Naive thymus-derived CD8-positive, alpha-beta T cell (primary cell): ENCODE measurements at regions not wholly inside any gene's neighbourhood (a gene's known extent, or its start where the extent isn't known, plus 50 kb on each side); places are given as distances from the start of the nearest gene placed in this dataset.
A peak's percentile ranks its signal among the peaks of the same experiment; 100 is the strongest.

Experiments
- ATAC-seq, 2 donors: fragments of 150-1000 bp; cut with Tn5 transposase in 1 of 2; sonication (Bioruptor Pico), chemical (Tn5 transposase) in 1 of 2; 1 replicate in 1 of 2; 2 replicates in 1 of 2; pipeline ENCODE4 v1.10.0; 2021; ENCODE audit warnings: mild to moderate bottlenecking in 2 of 2, moderate library complexity in 2 of 2
- POLR2A ChIA-PET: fragments of 350-600 bp; sonication (Branson Sonifier 250); formaldehyde crosslinking; loops from one replicate; lab custom pipeline; 2021; ENCODE audit warnings: antibody characterized with exemption; lab: Charles Lee
- DNase-seq, 10 donors: peaks; one replicate each; pipeline versions ENCODE4 v3.0.0 to v3.0.0-alpha.2; 2020 to 2022
- H3K27ac Mint-ChIP-seq, 10 donors: one replicate each; pipeline ENCODE4 v1.8.0; 2020 to 2022; ENCODE audit warnings: mild to moderate bottlenecking in 10 of 10, mixed read lengths in 10 of 10, moderate library complexity in 4 of 10, inconsistent platforms in 1 of 10
- H3K27me3 Mint-ChIP-seq, 5 donors: one replicate each; pipeline ENCODE4 v1.8.0; 2021 to 2022; ENCODE audit warnings: mixed read lengths in 5 of 5
- H3K36me3 Mint-ChIP-seq, 3 donors: one replicate each; pipeline ENCODE4 v1.8.0; 2020 to 2022; ENCODE audit warnings: mixed read lengths in 3 of 3, mild to moderate bottlenecking in 2 of 3, inconsistent platforms in 1 of 3
- H3K4me1 Mint-ChIP-seq, 4 donors: one replicate each; pipeline ENCODE4 v1.8.0; 2021 to 2022; ENCODE audit warnings: mixed read lengths in 4 of 4
- H3K4me3 Mint-ChIP-seq, 10 donors: one replicate each; pipeline ENCODE4 v1.8.0; 2020 to 2022; ENCODE audit warnings: mild to moderate bottlenecking in 10 of 10, mixed read lengths in 10 of 10, moderate library complexity in 6 of 10, inconsistent platforms in 1 of 10
- H3K9me3 Mint-ChIP-seq, 9 donors: one replicate each; pipeline ENCODE4 v1.8.0; 2020 to 2022; ENCODE audit warnings: mixed read lengths in 9 of 9, mild to moderate bottlenecking in 3 of 9, inconsistent platforms in 1 of 9, moderate library complexity in 1 of 9

- DNase-seq = no peak
- Mint-ChIP-seq H3K27ac (no peak overlapping the region), H3K9me3 (peaks cover 0 to 2% (median 0%) of the 10 kb centered on the region in 9 donors), H3K36me3 (no peaks in the 10 kb centered on the region), H3K27me3 (peaks cover 0 to 2% (median 0%) of the 10 kb centered on the region in 5 donors), H3K4me1 (no peaks in the 10 kb centered on the region), H3K4me3 (no peak overlapping the region)
- ATAC-seq = no peak
- POLR2A ChIA-PET = no interaction called here
These were observed 95.0 kb downstream of the KCTD12 start for GRCh38 chr13:76790980-76791819.

- H3K27ac Mint-ChIP-seq = no peak overlapping the region
These were observed 95.7 kb downstream of the KCTD12 start for GRCh38 chr13:76790526-76790925.

GRCh38 chr13:76783798-76784197, 102.4 kb downstream of the KCTD12 start:
- no peaks in the 10 kb centered on the region for H3K4me1 Mint-ChIP-seq
- no peak for DNase-seq
- H3K27ac Mint-ChIP-seq = no peak overlapping the region
- no peak overlapping the region for H3K4me3 Mint-ChIP-seq
- no peaks in the 10 kb centered on the region for H3K36me3 Mint-ChIP-seq
- H3K27me3 Mint-ChIP-seq = peaks cover 0 to 11% (median 2%) of the 10 kb centered on the region in 5 donors
- no peak for ATAC-seq
- peaks cover 0 to 12% (median 0%) of the 10 kb centered on the region in 9 donors for H3K9me3 Mint-ChIP-seq
- POLR2A ChIA-PET = no interaction called here

More at GRCh38 chr13:76790526-76790925, 95.7 kb downstream of the KCTD12 start:
- POLR2A ChIA-PET = no interaction called here
- ATAC-seq (no peak), DNase-seq (no peak)
- Mint-ChIP-seq H3K36me3 (no peaks in the 10 kb centered on the region), H3K4me1 (no peaks in the 10 kb centered on the region), H3K27me3 (peaks cover 0 to 2% (median 0%) of the 10 kb centered on the region in 5 donors), H3K9me3 (peaks cover 0 to 9% (median 0%) of the 10 kb centered on the region in 9 donors), H3K4me3 (no peak overlapping the region)

- H3K27ac Mint-ChIP-seq = no peak overlapping the region
- no peaks in the 10 kb centered on the region for H3K36me3 Mint-ChIP-seq
- POLR2A ChIA-PET = no interaction called here
- H3K4me1 Mint-ChIP-seq = peaks cover 0 to 3% (median 0%) of the 10 kb centered on the region in 4 donors
- ATAC-seq = no peak
- DNase-seq = no peak
- no peaks in the 10 kb centered on the region for H3K9me3 Mint-ChIP-seq
- peaks cover 0 to 7% (median 2%) of the 10 kb centered on the region in 5 donors for H3K27me3 Mint-ChIP-seq
- no peak overlapping the region for H3K4me3 Mint-ChIP-seq
These were observed 107.4 kb downstream of the KCTD12 start for GRCh38 chr13:76778853-76779252.

- Mint-ChIP-seq H3K4me1 (peaks cover 0 to 3% (median 0%) of the 10 kb centered on the region in 4 donors), H3K4me3 (no peak overlapping the region), H3K27ac (no peak overlapping the region), H3K9me3 (no peaks in the 10 kb centered on the region), H3K27me3 (peaks cover 0 to 7% (median 2%) of the 10 kb centered on the region in 5 donors), H3K36me3 (no peaks in the 10 kb centered on the region)
- DNase-seq = no peak
- POLR2A ChIA-PET = no interaction called here
- ATAC-seq = no peak
These were observed 109.1 kb downstream of the KCTD12 start for GRCh38 chr13:76777096-76777495.

- DNase-seq = no peak
- peaks cover 3 to 8% (median 5%) of the 10 kb centered on the region in 4 donors for H3K4me1 Mint-ChIP-seq
- no peak overlapping the region for H3K4me3 Mint-ChIP-seq
- no peaks in the 10 kb centered on the region for H3K9me3 Mint-ChIP-seq
- no peaks in the 10 kb centered on the region for H3K36me3 Mint-ChIP-seq
- ATAC-seq = no peak
- POLR2A ChIA-PET = no interaction called here
- peaks cover 0 to 7% (median 0%) of the 10 kb centered on the region in 5 donors for H3K27me3 Mint-ChIP-seq
- H3K27ac Mint-ChIP-seq = no peak overlapping the region
These were observed 111.0 kb downstream of the KCTD12 start for GRCh38 chr13:76775088-76775740.

GRCh38 chr13:76773448-76774094, 112.6 kb downstream of the KCTD12 start:
- H3K36me3 Mint-ChIP-seq = no peaks in the 10 kb centered on the region
- H3K27me3 Mint-ChIP-seq = no peaks in the 10 kb centered on the region
- H3K9me3 Mint-ChIP-seq = no peaks in the 10 kb centered on the region
- POLR2A ChIA-PET = no interaction called here
- no peak overlapping the region for H3K27ac Mint-ChIP-seq
- no peak for DNase-seq
- no peak overlapping the region for H3K4me3 Mint-ChIP-seq
- peaks cover 18 to 25% (median 21%) of the 10 kb centered on the region in 4 donors for H3K4me1 Mint-ChIP-seq
- no peak for ATAC-seq

- POLR2A ChIA-PET = no interaction called here
- H3K27me3 Mint-ChIP-seq = no peaks in the 10 kb centered on the region
- H3K4me1 Mint-ChIP-seq = peaks cover 22 to 37% (median 31%) of the 10 kb centered on the region in 4 donors
- ATAC-seq (no peak), DNase-seq (no peak)
- H3K9me3 Mint-ChIP-seq = no peaks in the 10 kb centered on the region
- H3K27ac Mint-ChIP-seq = no peak overlapping the region
- H3K4me3 Mint-ChIP-seq = no peak overlapping the region
- H3K36me3 Mint-ChIP-seq = no peaks in the 10 kb centered on the region
These were observed 114.0 kb downstream of the KCTD12 start for GRCh38 chr13:76772241-76772640.

GRCh38 chr13:76769271-76769791, 116.9 kb downstream of the KCTD12 start:
- Mint-ChIP-seq H3K27ac (peak overlapping the region in 8 of 10 donors; percentile 18 to 72 (median 47)), H3K4me3 (peak overlapping the region in 9 of 10 donors; percentile 7 to 71 (median 59)), H3K4me1 (peaks cover 22 to 35% (median 31%) of the 10 kb centered on the region in 4 donors), H3K36me3 (no peaks in the 10 kb centered on the region), H3K27me3 (no peaks in the 10 kb centered on the region), H3K9me3 (no peaks in the 10 kb centered on the region)
- peak in 3 of 10 donors; percentile 33 to 57 (median 49) for DNase-seq
- peak; percentile 65 to 72 for ATAC-seq
- POLR2A ChIA-PET = no interaction called here

- Mint-ChIP-seq H3K27ac (peak overlapping the region in 4 of 10 donors; percentile 3 to 58 (median 18)), H3K4me1 (peaks cover 22 to 35% (median 31%) of the 10 kb centered on the region in 4 donors), H3K36me3 (no peaks in the 10 kb centered on the region), H3K9me3 (no peaks in the 10 kb centered on the region), H3K4me3 (peak overlapping the region in 6 of 10 donors; percentile 42 to 71 (median 61)), H3K27me3 (no peaks in the 10 kb centered on the region)
- POLR2A ChIA-PET = no interaction called here
- ATAC-seq = no peak
- no peak for DNase-seq
These were observed 117.8 kb downstream of the KCTD12 start for GRCh38 chr13:76768384-76768783.

GRCh38 chr13:76764916-76765315, 121.3 kb downstream of the KCTD12 start:
- peaks cover 16 to 26% (median 23%) of the 10 kb centered on the region in 4 donors for H3K4me1 Mint-ChIP-seq
- no peaks in the 10 kb centered on the region for H3K36me3 Mint-ChIP-seq
- POLR2A ChIA-PET = no interaction called here
- H3K9me3 Mint-ChIP-seq = no peaks in the 10 kb centered on the region
- DNase-seq (no peak), ATAC-seq (no peak)
- no peak overlapping the region for H3K4me3 Mint-ChIP-seq
- H3K27ac Mint-ChIP-seq = no peak overlapping the region
- no peaks in the 10 kb centered on the region for H3K27me3 Mint-ChIP-seq

- Mint-ChIP-seq H3K9me3 (no peaks in the 10 kb centered on the region), H3K36me3 (no peaks in the 10 kb centered on the region)
- ATAC-seq = no peak
These were observed 121.8 kb downstream of the KCTD12 start for GRCh38 chr13:76764429-76764828.

More at GRCh38 chr13:76764429-76764828, 121.8 kb downstream of the KCTD12 start:
- Mint-ChIP-seq H3K27me3 (no peaks in the 10 kb centered on the region), H3K27ac (no peak overlapping the region), H3K4me3 (no peak overlapping the region), H3K4me1 (peaks cover 11 to 21% (median 18%) of the 10 kb centered on the region in 4 donors)
- no peak for DNase-seq
- POLR2A ChIA-PET = no interaction called here
